Glutamatergic neuron (in vitro differentiated cells): ENCODE measurements at regions not wholly inside any gene's neighbourhood (a gene's known extent, or its start where the extent isn't known, plus 50 kb on each side); places are given as distances from the start of the nearest gene placed in this dataset.

Experiments
- DNase-seq: peaks from one replicate; pipeline ENCODE4 v3.0.0; 2022
- H3K27ac Mint-ChIP-seq: one replicate; pipeline ENCODE4 v1.8.0; 2020; ENCODE audit warnings: mild to moderate bottlenecking, mixed read lengths, inconsistent platforms; ENCODE audit not compliant: unreplicated experiment
- H3K27me3 Mint-ChIP-seq: one replicate; pipeline ENCODE4 v1.8.0; 2020; ENCODE audit warnings: mild to moderate bottlenecking, moderate library complexity, mixed read lengths, inconsistent platforms; ENCODE audit not compliant: unreplicated experiment
- H3K36me3 Mint-ChIP-seq: one replicate; pipeline ENCODE4 v1.8.0; 2020; ENCODE audit warnings: mild to moderate bottlenecking, mixed read lengths, inconsistent platforms; ENCODE audit not compliant: unreplicated experiment
- H3K4me1 Mint-ChIP-seq: one replicate; pipeline ENCODE4 v1.8.0; 2020; ENCODE audit warnings: mild to moderate bottlenecking, low read depth, mixed read lengths, inconsistent platforms; ENCODE audit not compliant: unreplicated experiment
- H3K4me3 Mint-ChIP-seq: one replicate; pipeline ENCODE4 v1.8.0; 2020; ENCODE audit warnings: mild to moderate bottlenecking, mixed read lengths, inconsistent platforms; ENCODE audit not compliant: unreplicated experiment
- H3K9me3 Mint-ChIP-seq: one replicate; pipeline ENCODE4 v1.8.0; 2020; ENCODE audit warnings: mild to moderate bottlenecking, moderate library complexity, mixed read lengths, inconsistent platforms; ENCODE audit not compliant: unreplicated experiment
- TF ChIP-seq, protein P1 (sequence below): fragments of 200-600 bp; sonication (generic); IDR thresholded peaks from one replicate; pipeline ENCODE4 v1.5.0; 2021; ENCODE audit not compliant: partially characterized antibody, unreplicated experiment

DNA sequence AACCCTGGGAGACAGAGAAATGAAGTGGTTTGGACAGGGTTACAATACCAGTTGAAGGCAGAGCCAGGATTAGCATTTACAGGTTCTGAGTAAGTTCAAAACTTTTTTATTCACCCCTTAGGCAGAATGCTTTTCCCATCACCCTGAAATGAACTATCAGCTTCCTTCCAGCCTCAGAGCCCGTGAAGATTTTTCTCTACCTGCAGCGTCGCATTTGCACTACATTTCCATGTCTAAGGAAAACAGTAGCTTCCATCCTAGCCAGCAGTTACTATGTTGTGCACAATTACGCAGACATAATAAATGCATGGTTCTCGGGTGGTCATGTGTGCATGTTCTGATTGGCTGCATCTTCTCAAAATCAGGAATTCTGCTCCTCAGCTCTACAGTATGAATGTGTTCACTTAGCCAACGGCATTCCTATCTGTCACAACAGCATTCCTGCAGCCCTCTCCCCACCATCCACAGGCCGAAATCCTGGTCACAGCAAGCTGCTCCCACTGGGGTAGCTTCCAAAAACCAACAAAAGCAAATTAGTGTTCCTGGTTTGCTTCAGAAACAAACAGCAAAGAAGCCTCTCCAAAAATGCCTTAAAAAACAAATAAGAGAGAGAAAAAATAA, 510.8 kb upstream of the SEMA6D start:
- no peak overlapping the region for H3K27ac Mint-ChIP-seq
- H3K4me1 Mint-ChIP-seq, result peaks cover 11% of the 10 kb centered on the region
- no peak overlapping the region for H3K4me3 Mint-ChIP-seq
- no peak for DNase-seq
- TF ChIP-seq, protein P1, sequence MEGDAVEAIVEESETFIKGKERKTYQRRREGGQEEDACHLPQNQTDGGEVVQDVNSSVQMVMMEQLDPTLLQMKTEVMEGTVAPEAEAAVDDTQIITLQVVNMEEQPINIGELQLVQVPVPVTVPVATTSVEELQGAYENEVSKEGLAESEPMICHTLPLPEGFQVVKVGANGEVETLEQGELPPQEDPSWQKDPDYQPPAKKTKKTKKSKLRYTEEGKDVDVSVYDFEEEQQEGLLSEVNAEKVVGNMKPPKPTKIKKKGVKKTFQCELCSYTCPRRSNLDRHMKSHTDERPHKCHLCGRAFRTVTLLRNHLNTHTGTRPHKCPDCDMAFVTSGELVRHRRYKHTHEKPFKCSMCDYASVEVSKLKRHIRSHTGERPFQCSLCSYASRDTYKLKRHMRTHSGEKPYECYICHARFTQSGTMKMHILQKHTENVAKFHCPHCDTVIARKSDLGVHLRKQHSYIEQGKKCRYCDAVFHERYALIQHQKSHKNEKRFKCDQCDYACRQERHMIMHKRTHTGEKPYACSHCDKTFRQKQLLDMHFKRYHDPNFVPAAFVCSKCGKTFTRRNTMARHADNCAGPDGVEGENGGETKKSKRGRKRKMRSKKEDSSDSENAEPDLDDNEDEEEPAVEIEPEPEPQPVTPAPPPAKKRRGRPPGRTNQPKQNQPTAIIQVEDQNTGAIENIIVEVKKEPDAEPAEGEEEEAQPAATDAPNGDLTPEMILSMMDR, result no peak
- H3K27me3 Mint-ChIP-seq, result no peaks in the 10 kb centered on the region
- H3K9me3 Mint-ChIP-seq, result no peaks in the 10 kb centered on the region
- H3K36me3 Mint-ChIP-seq, result no peaks in the 10 kb centered on the region

DNA sequence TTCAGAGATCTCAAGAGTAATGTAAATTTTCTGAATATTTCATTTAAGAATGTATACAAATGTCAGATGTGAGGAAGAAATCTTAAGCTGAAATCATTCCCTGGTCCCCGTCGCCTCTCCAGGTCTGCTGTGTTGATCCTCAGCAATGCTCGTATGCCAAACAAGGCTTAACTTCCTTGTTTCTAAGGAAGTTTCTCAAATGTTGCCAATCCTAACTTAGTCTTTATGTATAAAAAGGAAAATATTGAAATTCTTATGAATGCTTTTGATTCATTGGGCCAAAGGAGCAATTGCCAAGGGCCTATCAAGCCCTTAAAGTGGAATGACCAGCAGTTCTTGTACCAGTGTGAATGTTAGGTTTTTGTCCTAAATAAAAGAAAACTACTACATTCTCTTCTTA, 507.7 kb upstream of the SEMA6D start:
- Mint-ChIP-seq H3K27me3 (no peaks in the 10 kb centered on the region), H3K27ac (no peak overlapping the region), H3K9me3 (no peaks in the 10 kb centered on the region), H3K36me3 (no peaks in the 10 kb centered on the region), H3K4me1 (peaks cover 15% of the 10 kb centered on the region), H3K4me3 (no peak overlapping the region)
- no peak for DNase-seq
- TF ChIP-seq, protein P1, result no peak

DNA sequence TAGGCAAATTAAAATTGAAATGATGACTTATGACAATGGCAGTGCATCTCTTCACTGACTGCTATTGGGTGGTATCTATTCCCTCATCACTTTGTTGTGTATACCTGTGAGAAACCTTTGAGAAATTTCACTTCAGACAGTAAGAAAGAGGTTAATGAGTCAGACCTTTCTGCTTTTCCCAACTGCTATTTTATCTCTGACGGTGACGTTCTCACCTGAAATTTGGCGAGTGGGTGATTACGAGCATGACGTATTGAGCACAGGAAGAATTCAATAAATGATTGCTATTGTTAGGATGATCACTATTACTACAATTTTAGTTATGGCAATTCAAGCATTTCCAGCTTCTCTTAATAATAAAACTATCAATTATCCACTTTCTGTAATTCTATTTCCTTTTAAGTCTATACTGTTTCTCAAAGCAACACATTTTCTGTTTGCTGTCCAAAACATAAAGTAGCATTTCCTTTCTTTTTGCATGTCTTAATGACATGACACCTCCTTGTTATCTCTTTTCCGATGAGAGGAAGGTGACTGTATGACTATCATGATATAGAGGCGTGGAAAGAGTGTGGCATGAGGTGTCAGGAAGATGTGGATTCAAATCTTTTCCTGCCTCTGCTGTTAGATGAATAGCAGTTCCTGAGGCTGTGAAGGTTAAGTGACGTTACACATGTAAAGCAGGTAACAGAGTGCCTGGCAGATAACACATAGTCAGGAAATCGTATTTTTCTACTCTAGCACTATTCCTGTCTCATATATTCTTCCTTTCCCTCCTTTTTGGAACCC, 504.9 kb upstream of the SEMA6D start:
- DNase-seq, result no peak
- Mint-ChIP-seq H3K4me1 (peaks cover 14% of the 10 kb centered on the region), H3K36me3 (no peaks in the 10 kb centered on the region), H3K4me3 (no peak overlapping the region), H3K9me3 (no peaks in the 10 kb centered on the region), H3K27ac (no peak overlapping the region), H3K27me3 (no peaks in the 10 kb centered on the region)
- TF ChIP-seq, protein P1, result no peak

DNA sequence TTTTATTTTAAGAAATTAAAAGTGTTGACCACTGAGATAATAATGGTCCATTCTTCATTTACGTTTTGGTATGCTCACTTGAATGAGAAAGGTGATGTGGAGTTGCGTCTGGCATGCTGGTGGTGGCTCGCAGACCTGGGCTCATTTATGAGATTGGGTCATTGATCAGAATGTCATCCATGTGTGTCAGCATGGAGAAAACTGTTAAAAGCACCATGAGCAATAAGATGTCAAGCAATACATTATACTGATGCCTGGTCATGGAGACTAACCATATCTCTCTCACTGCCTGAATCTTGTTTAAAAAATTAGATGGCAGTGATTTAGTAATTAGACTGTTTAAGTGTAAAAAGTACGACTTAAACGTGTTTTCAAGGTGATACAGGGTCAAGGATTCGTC, 503.4 kb upstream of the SEMA6D start:
- no peak for DNase-seq
- H3K4me1 Mint-ChIP-seq, result peaks cover 14% of the 10 kb centered on the region
- peak overlapping the region; percentile 2 for H3K27ac Mint-ChIP-seq
- no peaks in the 10 kb centered on the region for H3K9me3 Mint-ChIP-seq
- no peak overlapping the region for H3K4me3 Mint-ChIP-seq
- no peaks in the 10 kb centered on the region for H3K36me3 Mint-ChIP-seq
- no peaks in the 10 kb centered on the region for H3K27me3 Mint-ChIP-seq
- TF ChIP-seq, protein P1, result no peak

DNA sequence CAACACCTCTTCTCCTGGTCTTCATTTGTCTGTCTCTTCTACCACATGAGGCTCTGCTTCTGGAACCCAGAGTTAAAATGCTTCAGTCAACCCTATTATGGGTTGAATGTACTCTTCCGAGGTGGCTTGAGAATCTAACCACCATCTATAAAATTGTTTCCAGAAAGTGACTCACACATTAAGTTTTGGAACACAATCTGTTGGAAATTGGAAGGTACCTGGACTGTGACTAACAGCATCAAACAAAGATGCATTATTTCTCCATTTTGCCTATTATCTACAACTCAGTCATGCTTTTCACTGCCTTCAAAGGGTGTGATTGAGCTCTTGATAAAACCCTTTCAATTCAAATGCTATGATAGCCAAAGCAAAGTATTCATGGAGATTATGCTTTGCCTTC, 499.0 kb upstream of the SEMA6D start:
- Mint-ChIP-seq H3K27me3 (no peaks in the 10 kb centered on the region), H3K4me3 (no peak overlapping the region), H3K27ac (no peak overlapping the region), H3K4me1 (peaks cover 30% of the 10 kb centered on the region), H3K9me3 (peaks cover 3% of the 10 kb centered on the region), H3K36me3 (no peaks in the 10 kb centered on the region)
- TF ChIP-seq, protein P1, result no peak
- no peak for DNase-seq
